Suprapubic skin (tissue), 4 donors: ENCODE measurements at regions not wholly inside any gene's neighbourhood (a gene's known extent, or its start where the extent isn't known, plus 50 kb on each side); places are given as distances from the start of the nearest gene placed in this dataset.

Experiments
- EP300 ChIP-seq: sonication (generic); formaldehyde crosslinking; IDR thresholded peaks from one replicate; pipeline ENCODE4 v1.6.1; 2017; ENCODE audit warnings: antibody characterized with exemption
- POLR2A ChIP-seq, 2 donors: fragments of 450-650 bp; IDR thresholded peaks; one replicate each; pipeline ENCODE4 v1.6.1; 2017; ENCODE audit warnings: antibody characterized with exemption in 2 of 2, mild to moderate bottlenecking in 2 of 2, moderate library complexity in 2 of 2
- POLR2AphosphoS5 ChIP-seq, 3 donors: sonication (generic); formaldehyde crosslinking; IDR thresholded peaks; one replicate each; pipeline ENCODE4 v1.6.1; 2017; ENCODE audit warnings: antibody characterized with exemption in 3 of 3
- TF ChIP-seq, protein P1 (sequence below), 2 donors: fragments of 200-600 bp in 1 of 2; fragments of 450-650 bp in 1 of 2; sonication (generic) in 1 of 2; IDR thresholded peaks; one replicate each; pipeline ENCODE4 v1.5.1; 2016 to 2019; ENCODE audit warnings: antibody characterized with exemption in 2 of 2, mild to moderate bottlenecking in 1 of 2, moderate library complexity in 1 of 2

DNA sequence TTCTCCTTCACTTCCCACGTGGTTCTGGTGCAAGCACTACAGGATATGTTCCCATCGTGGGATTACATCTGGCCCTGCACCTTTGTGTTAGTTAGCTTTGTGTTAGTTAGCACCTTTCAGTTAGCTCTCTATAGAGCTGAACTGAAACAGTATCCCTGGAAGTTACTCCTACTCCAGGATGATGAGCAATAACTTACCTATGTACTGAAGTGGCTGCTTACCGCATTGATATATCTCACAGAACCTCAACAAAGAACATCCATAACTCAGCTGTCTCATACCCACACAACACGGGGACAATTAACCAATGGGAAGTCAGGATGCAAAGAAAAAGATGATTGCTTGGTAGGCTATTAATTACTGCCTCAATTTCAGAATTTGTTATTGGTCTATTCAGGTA, 146.6 kb downstream of the ASCL4 start:
- TF ChIP-seq, protein P1, sequence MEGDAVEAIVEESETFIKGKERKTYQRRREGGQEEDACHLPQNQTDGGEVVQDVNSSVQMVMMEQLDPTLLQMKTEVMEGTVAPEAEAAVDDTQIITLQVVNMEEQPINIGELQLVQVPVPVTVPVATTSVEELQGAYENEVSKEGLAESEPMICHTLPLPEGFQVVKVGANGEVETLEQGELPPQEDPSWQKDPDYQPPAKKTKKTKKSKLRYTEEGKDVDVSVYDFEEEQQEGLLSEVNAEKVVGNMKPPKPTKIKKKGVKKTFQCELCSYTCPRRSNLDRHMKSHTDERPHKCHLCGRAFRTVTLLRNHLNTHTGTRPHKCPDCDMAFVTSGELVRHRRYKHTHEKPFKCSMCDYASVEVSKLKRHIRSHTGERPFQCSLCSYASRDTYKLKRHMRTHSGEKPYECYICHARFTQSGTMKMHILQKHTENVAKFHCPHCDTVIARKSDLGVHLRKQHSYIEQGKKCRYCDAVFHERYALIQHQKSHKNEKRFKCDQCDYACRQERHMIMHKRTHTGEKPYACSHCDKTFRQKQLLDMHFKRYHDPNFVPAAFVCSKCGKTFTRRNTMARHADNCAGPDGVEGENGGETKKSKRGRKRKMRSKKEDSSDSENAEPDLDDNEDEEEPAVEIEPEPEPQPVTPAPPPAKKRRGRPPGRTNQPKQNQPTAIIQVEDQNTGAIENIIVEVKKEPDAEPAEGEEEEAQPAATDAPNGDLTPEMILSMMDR (IDR thresholded peaks at IDR 0.05): no peak
- TF ChIP-seq POLR2A (IDR thresholded peaks at IDR 0.05) (no peak), POLR2AphosphoS5 (IDR thresholded peaks at IDR 0.05) (no peak), EP300 (no peak)
